ENCODE measurements at regions not wholly inside any gene's neighbourhood (a gene's known extent, or its start where the extent isn't known, plus 50 kb on each side); places are given as distances from the start of the nearest gene placed in this dataset.

DNA sequence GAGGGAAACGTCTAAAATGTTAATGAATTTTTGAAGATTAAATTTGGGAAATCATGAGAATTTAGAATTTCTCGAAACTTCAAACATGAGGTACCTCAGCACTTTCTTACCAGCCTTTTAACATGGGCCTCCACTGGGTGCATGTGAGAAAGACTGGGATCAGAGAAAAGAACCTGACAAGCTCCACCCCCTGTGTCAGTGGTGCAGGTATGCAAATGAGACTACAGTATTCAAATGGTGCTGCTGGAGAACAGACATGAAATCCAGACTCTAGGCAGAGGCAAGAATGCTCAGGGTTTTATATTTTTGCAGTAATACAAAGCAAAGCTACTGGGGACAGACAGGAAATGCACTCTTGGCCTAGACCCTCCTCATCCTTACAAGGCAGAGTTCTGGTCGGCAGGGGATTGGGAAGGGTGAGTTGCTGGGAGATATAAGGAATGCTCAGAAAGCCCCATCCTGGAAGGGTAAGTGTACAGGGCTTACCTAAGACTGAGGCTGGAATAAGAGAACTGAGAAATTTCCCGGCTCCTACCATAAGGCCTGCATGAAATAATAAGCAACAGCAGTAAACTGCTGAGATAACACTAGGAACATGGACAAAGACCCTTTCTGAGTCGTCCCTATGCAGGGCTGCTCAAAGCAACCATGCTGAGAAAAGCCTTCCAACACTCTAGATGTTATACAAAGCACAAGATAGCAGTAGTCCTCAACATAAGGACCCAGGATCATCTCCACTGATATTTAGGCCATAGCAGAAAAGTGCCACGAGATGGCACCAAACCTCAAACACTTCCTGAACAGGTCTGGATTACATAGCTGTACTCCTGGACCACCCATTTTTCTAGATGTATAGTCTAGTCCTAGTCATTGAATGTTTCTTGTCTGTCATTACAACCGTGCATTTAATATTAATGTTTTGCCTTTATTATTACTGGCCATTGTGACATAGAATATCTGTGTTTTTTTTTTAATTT, 260.8 kb downstream of the RASSF9 start:
- TF ChIP-seq, protein P1, sequence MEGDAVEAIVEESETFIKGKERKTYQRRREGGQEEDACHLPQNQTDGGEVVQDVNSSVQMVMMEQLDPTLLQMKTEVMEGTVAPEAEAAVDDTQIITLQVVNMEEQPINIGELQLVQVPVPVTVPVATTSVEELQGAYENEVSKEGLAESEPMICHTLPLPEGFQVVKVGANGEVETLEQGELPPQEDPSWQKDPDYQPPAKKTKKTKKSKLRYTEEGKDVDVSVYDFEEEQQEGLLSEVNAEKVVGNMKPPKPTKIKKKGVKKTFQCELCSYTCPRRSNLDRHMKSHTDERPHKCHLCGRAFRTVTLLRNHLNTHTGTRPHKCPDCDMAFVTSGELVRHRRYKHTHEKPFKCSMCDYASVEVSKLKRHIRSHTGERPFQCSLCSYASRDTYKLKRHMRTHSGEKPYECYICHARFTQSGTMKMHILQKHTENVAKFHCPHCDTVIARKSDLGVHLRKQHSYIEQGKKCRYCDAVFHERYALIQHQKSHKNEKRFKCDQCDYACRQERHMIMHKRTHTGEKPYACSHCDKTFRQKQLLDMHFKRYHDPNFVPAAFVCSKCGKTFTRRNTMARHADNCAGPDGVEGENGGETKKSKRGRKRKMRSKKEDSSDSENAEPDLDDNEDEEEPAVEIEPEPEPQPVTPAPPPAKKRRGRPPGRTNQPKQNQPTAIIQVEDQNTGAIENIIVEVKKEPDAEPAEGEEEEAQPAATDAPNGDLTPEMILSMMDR (IDR thresholded peaks at IDR 0.05), result peak in 1 of 3 donors; percentile 9
- TF ChIP-seq POLR2A (IDR thresholded peaks at IDR 0.05), result no peak

Measured in lower leg skin (tissue), 3 donors.